ENCODE measurements at regions not wholly inside any gene's neighbourhood (a gene's known extent, or its start where the extent isn't known, plus 50 kb on each side); places are given as distances from the start of the nearest gene placed in this dataset.

GRCh38 chrX:124263743-124264142 lies 68.7 kb upstream of the TEX13D start:
- no peak for TF ChIP-seq CTCF (IDR thresholded peaks at IDR 0.05; ENCODE audit: insufficient read depth, low read length)
- no peak; the same call in 1 of the 2 replicates for TF ChIP-seq POLR2AphosphoS5 (IDR thresholded peaks at IDR 0.05; ENCODE audit: low read depth)
- no peak for TF ChIP-seq REST (IDR thresholded peaks at IDR 0.05; ENCODE audit: insufficient replicate concordance, low read depth)
- TF ChIP-seq GABPA (IDR thresholded peaks at IDR 0.05; ENCODE audit: low read depth), result no peak
